NCI-H2029 treated with DMSO at 0.1 percent for 48 hours (cell line): ENCODE measurements at regions not wholly inside any gene's neighbourhood (a gene's known extent, or its start where the extent isn't known, plus 50 kb on each side); places are given as distances from the start of the nearest gene placed in this dataset.

Experiments used
- DNase-seq: peaks from one replicate; lab custom pipeline; 2025; lab: John Stamatoyannopoulos, UW

GRCh38 chr2:220167956-220168355 lies 540.5 kb downstream of the SLC4A3 start:
- no peak for DNase-seq

GRCh38 chr2:220168891-220169546 lies 541.6 kb downstream of the SLC4A3 start:
- DNase-seq, result no peak

GRCh38 chr2:220174826-220175225 lies 547.4 kb downstream of the SLC4A3 start:
- peak; percentile 10 for DNase-seq

GRCh38 chr2:220175967-220176366 lies 548.5 kb downstream of the SLC4A3 start:
- no peak for DNase-seq

GRCh38 chr2:220178991-220179695 lies 551.7 kb downstream of the SLC4A3 start:
- DNase-seq, result no peak

GRCh38 chr2:220181165-220181564 lies 553.7 kb downstream of the SLC4A3 start:
- no peak for DNase-seq

- DNase-seq, result no peak
Measured at GRCh38 chr2:220182790-220183189, 555.4 kb downstream of the SLC4A3 start.

- DNase-seq, result no peak
Measured at GRCh38 chr2:220185766-220186305, 558.4 kb downstream of the SLC4A3 start.

GRCh38 chr2:220188031-220188430 lies 560.6 kb downstream of the SLC4A3 start:
- DNase-seq, result no peak

DNA sequence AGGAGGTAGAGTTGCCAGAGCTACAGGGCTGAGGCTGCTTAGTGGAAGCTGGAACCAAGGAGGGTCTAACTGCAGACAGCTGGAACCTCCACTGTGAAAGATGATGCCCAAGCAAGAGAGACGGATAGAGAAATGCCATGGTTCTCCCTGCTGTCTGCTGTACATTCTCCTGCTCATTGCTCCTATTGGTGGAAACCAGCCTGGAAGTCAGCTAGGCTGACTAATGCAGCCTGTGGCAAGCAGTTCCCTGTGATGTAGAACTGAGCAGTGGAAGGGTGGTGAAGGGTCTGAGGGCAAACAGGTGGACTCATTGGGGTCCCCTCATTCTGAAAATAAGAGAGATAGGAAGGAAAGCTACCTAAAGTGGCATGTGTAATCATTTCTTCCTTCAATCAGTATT lies 563.6 kb downstream of the SLC4A3 start:
- DNase-seq, result no peak

GRCh38 chr2:220191737-220192136 lies 564.3 kb downstream of the SLC4A3 start:
- no peak for DNase-seq

DNA sequence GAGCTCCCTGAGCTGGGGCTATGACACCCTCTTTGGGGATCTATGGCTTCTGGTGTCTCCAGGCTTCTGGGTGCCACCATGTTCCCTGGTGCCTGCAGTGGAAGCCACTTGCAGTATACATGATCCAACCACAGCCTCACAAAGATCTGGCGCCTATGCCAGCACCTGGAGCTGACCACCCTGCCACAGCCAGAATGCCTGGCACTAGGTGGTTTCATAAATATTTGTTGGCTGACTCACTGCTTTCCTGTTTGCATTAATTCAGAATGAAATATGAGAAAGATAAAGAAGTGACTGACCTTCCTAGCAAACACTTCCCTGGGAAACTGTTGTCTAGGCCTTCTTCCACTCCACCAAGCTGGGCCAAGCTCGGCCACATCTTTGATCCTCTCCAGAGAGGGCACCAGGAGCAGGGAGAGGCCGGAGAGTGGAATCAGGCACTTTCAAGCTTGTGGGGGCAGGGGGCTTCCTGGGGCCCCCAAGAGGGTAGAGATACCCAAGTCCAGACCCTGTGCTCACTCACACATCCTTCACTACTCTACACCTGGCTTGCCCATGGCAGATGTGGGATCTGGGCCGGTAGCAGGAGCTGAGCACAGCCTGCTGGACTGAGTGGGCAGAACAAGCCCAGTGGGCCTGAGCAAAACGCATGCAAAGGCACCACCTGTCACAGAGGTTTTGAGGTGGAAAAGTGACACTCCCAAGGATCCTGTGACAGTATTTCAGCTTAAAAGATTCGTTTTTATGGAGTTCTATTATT lies 565.7 kb downstream of the SLC4A3 start:
- no peak for DNase-seq

DNA sequence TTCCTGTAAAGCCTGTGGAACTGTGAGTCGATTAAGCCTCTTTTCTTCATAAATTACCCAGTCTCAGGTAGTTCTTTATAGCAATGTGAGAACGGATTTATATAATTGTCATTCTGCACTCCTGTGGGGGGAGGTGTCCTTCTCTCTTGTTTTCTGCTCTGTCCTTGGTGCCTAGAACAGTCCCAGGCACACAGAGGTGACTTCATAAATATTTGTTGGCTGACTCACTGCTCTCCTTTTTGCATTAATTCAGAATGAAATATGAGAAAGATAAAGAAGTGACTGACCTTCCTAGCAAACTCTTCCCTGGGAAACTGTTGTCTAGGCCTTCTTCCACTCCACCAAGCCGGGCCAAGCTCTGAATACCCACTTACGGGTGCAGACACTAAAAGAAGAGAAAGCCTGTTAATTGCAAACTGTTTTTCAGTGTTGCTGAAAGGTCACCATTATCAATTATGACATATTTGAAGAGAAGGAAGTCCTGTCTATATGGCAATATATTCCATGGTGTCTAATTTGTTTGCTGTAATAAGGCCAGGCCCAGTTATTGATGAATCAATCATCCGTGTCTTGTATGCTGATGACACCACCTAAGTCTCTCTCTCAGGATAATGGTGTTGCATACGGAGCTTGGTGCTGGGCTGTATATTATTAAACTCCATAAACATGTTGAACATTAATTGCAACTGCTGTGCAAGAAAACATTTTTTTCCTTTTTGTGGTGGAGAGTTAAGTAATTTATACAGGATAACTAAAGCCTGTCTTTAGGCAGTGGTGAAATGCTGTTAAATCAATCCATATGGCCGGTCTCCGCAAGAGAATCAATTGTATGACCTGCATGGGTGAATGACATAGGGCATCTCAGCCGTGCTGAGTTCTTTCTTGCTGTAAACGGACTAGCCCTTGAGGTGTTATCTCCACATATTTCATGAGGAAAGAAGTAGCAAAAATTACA lies 567.5 kb downstream of the SLC4A3 start:
- no peak for DNase-seq

DNA sequence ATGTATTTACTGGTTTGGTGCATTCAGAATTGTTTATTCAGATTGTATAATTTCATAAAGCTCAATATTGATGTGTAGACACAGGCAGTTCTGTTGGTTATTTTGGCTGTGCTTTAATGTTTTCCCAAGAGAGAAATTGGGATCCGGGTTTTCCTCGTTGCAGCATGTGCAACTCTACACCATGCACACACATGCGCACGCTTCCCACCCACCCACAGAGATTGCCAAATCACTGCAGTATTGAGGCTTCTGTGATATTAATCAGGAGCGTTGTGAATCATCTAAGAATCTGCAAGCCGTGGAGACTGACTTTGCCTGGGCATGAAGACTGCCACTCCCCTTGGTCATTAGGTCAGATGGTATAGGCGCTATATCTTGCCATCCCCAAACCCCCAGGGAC lies 571.5 kb downstream of the SLC4A3 start:
- DNase-seq, result no peak

DNA sequence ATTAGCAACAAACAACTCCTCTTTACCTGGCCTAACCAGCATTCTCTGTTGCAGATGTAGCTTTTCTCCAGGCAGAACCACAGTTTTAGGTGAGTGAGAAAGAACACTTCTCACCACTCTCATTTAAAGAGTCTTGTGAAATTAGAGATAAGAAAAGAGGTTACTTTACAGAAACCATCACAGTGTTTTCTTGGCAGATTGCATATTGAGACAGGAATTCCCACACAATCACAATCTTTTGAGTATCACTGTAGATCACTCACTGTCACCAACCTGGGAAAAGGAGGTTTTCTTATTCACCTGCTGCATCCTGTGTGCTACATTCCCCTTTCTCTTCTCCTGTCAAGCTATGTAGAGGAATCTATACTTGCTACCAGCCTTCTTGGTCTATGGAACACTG lies 574.6 kb downstream of the SLC4A3 start:
- DNase-seq, result no peak

GRCh38 chr2:220209093-220209492 lies 581.7 kb downstream of the SLC4A3 start:
- no peak for DNase-seq

- no peak for DNase-seq
Measured at GRCh38 chr2:220209751-220210150, 582.3 kb downstream of the SLC4A3 start.

GRCh38 chr2:220212296-220213080 lies 585.1 kb downstream of the SLC4A3 start:
- no peak for DNase-seq

GRCh38 chr2:220215785-220216184 lies 588.4 kb downstream of the SLC4A3 start:
- peak; percentile 56 for DNase-seq

DNA sequence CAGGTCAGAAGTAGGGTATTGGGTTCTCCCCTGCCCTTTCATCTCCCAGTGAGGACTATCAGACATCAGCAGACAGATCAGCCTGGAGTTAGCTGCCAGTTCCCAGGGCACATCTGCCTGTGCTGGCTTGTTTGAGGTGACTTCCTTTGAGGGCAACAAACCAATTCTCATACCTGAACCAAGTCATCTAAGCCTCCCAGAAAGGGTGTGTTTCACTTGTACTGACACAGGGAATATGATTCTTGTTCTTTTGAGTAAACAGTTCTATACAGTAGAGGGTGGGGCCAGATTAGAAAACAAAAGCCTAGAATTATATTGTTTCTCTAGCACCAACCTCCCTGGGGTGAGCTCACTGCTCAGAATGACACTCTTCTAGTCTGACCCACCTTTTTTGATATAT lies 591.9 kb downstream of the SLC4A3 start:
- no peak for DNase-seq

DNA sequence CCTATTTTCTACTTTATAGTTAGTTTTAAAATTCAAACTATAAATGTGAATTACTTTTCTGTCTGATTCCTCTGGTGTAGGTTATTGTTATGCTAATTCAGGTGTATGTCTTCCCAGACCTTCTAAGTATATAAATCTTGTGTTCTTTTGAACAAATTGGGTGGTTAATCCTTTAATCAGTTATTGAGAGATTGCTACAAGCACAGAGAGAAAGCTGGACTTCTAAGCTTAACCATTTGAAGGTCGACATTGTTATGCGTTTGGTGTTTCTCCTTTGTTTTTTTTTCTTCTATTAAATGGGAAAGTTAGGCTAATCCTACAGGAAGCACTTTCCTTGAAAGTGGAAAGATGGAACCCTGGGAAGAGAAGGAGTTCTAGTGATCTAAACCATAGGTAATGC lies 592.6 kb downstream of the SLC4A3 start:
- DNase-seq, result no peak
